ENCODE measurements at regions not wholly inside any gene's neighbourhood (a gene's known extent, or its start where the extent isn't known, plus 50 kb on each side); places are given as distances from the start of the nearest gene placed in this dataset.

- DNase-seq (ENCODE audit: low spot score), result no peak
Measured at GRCh38 chr11:15735706-15736105, 620.6 kb downstream of the SOX6 start.

DNA sequence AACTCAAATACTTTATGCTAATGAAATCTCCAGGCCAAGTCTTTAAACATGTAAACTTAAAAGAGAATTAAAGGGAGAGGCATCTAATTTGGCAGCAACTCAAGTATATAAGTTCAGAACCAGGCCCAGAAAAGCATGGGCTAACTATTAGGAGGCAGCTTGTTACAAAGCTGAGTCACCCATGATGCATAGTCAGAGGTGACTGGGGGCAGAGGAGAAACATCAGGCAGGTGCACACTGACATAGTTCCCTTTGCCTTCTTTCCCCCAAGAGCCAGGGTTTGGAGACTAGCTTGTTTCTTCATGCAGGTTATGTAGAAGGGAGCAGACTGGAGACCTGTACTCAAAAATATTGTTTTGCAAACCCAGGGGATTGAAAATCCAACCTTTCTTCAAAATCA, 619.0 kb downstream of the SOX6 start:
- DNase-seq (ENCODE audit: low spot score), result no peak

GRCh38 chr11:15738931-15739330, 617.4 kb downstream of the SOX6 start:
- DNase-seq (ENCODE audit: low spot score), result no peak

DNA sequence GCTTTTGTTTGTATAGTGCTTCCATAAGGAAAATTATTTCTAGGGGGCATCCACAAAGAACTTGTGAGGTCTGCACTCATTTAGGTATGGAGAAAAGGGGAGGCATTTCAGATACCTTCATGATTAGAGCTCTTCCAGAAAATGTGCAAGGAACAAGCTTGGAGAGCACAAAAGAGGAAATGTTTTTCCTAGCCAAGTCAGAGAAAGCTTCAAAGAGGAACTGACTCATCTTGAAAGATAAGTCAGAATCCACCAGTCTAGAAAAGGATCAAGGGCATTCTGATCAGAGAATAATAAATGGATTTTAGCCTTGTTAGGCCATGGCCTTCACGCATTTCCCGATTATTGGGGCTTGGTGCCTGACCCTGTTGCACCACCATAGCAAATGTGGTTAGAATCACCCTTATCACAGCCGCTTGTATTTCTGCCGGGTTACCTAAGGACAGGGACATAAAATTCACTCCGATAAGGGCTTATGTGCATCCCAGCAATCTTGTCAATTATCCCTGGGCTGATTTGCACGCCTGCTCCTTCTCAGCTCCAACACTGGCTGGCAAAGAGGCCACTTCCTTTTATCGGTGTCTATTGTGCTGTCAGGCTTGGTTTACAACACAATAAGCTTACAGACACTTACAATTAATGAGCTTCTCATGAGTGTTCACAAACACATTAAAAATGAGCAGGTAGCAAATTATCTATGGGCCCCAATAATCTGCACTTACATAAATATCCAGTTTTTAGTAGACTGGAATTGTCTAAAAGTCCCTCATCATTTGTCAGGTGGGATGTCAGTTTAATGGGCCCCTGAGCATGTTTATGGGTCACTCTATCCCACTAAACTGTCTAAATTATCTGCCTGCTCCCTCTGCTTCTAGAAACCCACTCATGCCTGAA, 613.5 kb downstream of the SOX6 start:
- no peak for DNase-seq (ENCODE audit: low spot score)

DNA sequence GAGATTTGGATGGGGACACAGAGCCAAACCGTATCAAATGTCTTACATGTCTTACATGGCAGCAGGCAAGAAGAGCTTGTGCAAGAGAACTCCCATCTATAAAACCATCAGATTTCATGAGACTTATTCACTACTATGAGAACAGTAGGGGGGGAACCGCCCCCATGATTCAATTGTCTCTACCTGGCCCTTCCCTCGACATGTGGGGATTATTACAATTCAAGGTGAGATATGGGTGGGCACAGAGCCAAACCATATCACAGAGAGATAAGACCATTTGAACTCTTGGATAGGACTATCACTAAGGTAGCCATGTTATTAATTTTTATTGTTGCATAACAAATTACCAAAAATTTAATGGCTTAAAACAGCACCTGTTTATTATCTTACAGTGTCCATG, 611.7 kb downstream of the SOX6 start:
- DNase-seq (ENCODE audit: low spot score), result no peak

DNA sequence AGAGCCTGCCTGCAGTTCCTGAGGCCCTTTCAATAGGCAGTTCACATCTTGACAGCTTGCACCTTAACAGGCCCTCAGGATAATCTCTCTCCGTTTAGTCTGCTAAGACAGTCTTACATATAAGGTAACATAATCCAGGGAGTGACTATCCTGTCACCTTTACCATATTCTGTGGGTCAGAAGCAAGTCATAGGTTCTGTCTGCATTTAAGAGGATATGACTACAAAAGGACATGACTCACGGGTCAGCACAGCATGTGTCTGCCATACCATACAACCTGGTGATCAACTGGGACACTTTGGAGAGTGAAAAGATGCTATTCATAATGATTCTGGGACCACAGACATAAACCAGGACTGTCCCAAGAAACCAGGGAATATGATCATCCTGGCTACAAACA, 611.1 kb downstream of the SOX6 start:
- no peak for DNase-seq (ENCODE audit: low spot score)

DNA sequence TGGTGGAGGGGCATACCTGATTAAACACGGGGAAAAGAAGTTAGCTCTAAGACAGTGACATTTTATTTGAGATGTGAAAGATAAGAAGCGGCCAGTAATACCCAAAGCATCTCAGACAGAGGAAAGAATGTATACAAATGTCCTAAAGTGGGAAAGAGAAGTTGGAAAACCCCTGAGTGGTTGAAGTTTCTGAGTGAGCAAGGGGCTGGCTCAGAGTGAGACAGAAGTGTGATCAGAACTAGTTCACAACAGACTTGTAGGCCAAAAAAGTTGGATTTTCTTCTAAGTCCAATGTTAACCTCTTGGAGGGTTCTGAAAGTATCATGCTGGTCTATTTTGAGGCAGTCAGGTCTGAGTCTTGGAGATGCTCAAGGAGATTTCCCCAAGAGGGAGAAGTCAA, 608.7 kb downstream of the SOX6 start:
- DNase-seq (ENCODE audit: low spot score), result no peak

DNA sequence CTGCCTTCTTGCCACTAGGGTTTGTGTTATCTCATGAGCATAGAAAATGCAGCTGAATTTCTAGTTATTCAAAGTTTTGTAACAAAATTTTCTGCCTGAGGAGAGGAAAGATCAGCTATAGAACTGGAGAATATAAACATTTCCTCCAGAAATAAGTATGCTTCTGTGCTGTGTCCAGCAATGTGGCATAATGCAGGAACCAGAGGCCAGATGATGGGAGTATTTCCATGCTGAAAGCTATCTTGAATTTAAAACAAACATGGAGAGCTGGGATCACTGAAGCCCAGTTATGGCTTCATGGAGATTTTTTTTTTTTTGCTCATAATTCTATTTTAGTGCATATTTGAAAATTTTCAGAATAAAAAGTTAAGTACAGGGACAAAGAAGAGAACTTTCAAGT, 608.2 kb downstream of the SOX6 start:
- no peak for DNase-seq (ENCODE audit: low spot score)

- no peak for DNase-seq (ENCODE audit: low spot score)
Measured at GRCh38 chr11:15748741-15749140, 607.6 kb downstream of the SOX6 start.

DNA sequence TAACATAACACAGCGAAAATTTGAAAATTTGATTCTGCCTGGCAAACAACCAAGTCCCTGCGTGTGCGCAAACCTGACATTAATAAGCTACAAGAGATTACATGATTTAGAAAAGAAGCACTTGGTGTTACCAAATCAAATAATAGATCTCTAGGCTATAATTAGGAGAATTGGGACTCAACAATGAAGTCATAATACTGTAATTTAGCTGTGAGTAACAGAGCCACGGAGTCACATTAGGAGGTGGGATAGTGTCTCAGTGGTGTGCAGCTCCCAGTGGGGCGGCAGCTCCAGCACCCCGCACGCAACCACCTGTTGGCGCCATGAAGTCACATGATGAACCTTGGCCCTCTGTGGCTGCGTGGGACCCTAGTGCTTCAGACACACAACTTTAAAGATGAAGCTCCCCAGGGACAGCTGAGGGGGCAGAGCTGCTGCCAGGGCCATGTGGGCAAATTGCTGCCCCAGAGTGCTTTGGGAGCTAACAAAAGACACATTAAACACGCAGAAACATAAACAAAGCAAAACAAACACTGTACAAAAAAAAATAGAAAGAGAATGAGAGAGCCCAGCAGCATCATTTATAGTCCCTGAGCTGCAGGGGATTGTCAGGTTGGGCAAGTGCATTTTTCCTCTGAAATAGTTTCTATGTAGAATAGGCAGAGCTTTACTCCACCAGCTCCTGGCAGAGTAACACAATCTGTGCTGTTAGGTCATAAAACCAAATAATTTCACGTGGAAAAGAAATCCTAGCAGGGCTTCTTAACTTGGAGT, 605.6 kb downstream of the SOX6 start:
- DNase-seq (ENCODE audit: low spot score), result no peak

DNA sequence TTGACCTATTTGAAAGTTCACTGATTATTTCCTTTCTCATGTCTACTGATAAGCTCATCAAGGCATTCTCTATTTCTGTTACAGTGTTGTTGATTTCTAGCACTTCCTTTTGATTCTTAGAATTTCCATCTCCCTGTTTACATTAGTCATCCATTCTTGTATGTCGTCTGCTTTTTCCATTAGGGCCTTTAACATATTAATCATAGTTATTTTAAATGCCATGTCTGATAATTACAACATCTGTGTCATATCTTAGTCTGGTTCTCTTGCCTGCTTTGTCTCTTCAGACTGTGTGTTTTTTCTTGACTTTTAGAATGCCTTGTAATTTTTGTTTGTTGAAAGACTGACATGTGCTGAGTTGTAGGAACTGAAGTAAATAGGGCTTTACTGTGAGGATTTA, 602.1 kb downstream of the SOX6 start:
- no peak for DNase-seq (ENCODE audit: low spot score)

DNA sequence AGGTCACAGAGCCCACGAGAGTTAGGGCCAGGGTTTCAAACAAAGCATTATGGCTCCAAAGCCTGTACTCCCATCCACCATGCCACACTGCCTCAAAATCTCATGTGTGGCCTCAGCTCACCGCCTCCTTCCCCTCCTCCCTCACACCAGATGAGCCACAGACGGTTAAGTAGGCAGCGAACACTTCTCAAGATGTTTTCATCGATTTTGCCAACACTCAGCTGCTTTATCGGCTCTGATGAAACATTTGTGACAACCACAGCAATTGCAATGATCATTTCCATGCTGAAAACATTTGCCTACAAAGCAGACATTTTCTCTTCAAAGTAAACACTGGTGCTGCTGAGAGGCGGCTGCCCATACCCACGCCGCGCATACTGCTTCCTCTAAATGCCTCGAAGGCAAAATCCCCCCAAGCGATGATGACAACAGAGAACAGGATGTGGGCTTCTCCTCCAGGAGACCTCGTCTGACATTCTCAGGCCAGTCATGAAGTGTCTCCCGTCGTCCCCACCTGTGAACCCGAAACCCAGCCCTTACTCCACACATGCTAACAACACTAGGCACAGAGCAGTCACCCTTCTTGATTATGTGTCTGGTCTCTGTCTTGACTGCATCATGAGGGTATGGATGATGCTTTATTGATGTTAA, 599.2 kb downstream of the SOX6 start:
- DNase-seq (ENCODE audit: low spot score), result no peak

- no peak for DNase-seq (ENCODE audit: low spot score)
Measured at GRCh38 chr11:15758857-15759465, 597.4 kb downstream of the SOX6 start.

DNA sequence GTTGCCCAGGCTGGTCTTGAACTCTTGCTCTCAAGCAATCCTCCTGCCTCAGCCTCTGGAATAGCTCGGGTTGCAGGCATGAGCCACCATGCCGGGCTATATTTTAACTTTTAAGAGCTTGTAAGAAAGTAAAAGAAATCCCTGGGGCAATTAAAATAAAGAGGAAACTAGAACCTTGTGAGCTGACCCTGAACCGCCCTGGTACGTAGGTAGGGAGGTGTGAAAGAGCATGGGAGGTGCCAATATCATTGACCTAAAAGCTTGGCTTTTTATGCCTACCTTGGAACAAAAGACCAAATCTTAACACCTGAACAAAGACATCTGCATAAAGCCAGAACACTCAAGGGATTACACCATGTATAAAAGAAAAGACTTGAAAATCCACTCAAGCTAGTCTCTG, 595.1 kb downstream of the SOX6 start:
- DNase-seq (ENCODE audit: low spot score), result no peak

DNA sequence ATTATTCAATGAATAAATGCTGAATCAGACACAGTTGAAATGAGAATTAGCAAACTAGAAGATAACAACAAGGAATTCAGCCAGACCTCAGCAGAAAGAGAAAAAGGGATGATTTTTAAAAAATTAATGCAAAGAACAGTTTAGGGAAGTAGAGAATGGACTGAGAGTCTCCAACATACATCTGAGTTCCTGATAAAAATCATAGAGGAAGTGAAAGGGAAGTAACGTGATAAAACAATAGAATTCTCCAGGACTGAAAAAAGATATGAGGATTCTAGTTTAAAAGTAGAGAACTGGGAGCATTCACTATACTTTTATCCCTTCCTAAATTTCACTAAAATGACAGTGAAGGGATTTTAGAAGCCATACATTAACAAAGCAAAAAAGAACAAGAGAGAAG, 592.0 kb downstream of the SOX6 start:
- DNase-seq (ENCODE audit: low spot score), result no peak

- no peak for DNase-seq (ENCODE audit: low spot score)
Measured at GRCh38 chr11:15764948-15765347, 591.4 kb downstream of the SOX6 start.

DNA sequence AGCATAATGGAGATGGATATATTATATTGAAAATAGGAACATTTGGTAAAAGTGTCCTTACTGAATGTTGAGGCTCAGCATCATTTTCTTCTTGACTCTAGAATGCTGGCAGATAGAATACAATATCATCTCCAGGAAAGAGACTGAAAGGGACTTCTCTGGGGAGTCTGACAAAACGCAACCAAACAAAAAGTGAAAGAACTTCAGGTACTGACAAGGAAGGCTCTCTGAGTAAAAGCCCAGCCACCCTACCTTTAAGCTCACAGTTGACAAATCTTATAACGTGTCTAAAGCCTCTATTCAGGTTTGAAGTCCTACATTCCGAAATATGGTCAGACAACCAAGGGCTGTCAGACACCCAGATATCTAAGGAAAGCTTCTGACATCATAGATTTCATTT, 590.8 kb downstream of the SOX6 start:
- no peak for DNase-seq (ENCODE audit: low spot score)

GRCh38 chr11:15768321-15768720, 588.0 kb downstream of the SOX6 start:
- DNase-seq (ENCODE audit: low spot score), result no peak

DNA sequence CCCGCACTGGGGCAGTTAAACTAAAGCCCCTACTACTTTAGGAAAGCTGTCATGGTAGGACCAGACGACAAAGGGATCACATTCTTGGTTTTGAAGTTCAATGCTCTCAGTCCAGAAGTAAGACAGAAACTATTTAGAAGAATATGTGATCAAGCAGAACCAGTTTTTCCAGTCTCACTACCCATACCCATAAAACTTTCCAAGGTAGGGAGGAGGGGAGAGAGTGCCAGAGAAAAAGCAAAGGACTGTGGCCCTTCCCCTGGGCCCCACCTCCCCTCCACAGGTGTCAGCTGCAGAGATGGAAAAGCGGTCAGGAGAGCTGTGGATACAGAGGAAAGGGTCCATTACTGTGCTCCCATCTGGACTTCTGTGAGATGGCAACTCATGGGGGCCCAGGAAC, 587.1 kb downstream of the SOX6 start:
- no peak for DNase-seq (ENCODE audit: low spot score)

- peak; percentile 11 for DNase-seq (ENCODE audit: low spot score)
Measured at GRCh38 chr11:15770798-15771414, 585.4 kb downstream of the SOX6 start.

DNA sequence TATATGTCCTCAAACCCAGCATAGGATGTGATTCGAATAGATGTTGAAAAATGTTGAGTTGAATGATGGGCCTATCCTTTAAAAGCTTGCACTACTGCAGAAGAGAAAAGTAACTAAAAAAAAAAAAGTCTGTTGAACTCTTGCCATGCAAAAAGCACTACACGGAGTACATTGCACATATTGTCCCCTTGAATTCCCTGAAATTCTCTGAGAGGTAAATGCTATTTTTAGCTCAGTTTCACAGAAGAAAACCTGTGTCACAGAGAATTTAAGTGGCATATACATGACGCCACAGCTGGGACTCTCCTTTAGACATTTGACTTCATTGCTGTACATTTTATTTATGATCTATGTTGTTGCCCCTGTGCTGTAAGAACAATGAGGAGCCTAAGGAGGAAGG, 583.8 kb downstream of the SOX6 start:
- no peak for DNase-seq (ENCODE audit: low spot score)

DNA sequence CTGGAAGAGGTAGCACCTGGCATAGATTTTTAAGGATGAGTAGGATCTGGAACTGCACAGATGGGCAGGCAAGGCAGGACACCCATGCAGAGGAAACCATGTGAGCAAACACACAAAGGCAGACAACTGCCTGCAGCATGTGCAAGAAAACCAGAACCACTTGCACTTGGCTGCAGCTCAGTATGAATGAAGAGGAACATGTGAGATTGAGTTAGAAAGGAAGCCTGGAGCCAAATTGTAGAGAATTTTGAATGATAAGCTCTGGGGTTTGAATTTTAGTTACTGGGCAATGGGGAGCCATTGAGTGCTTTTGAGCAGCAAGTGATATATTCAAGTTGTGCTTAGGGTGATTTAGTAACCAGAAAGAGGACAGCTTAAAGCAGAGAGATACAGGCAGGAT, 583.4 kb downstream of the SOX6 start:
- DNase-seq (ENCODE audit: low spot score), result no peak

Data from hematopoietic multipotent progenitor cell treated with erythropoietin and hydrocortisone succinate and interleukin-3 and kit ligand, for 17 days (in vitro differentiated cells).